H1 (cell line): ENCODE measurements at regions not wholly inside any gene's neighbourhood (a gene's known extent, or its start where the extent isn't known, plus 50 kb on each side); places are given as distances from the start of the nearest gene placed in this dataset.

Source experiments
- JUND ChIP-seq: IDR thresholded peaks from 2 replicates; pipeline ENCODE4 v1.6.1; 2011; ENCODE audit warnings: mild to moderate bottlenecking, improper control_type of control experiment, low read length
- POLR2A ChIP-seq, 2 experiments: IDR thresholded peaks; 1 replicate in 1 of 2; 2 replicates in 1 of 2; pipeline ENCODE4 v1.6.1; 2011; ENCODE audit warnings: low read depth in 2 of 2, low read length in 2 of 2, mild to moderate bottlenecking in 2 of 2; ENCODE audit errors: control extremely low read depth in 1 of 2
- POU5F1 ChIP-seq: IDR thresholded peaks from 2 replicates; pipeline ENCODE4 v1.6.1; 2011; ENCODE audit warnings: low read depth, mild to moderate bottlenecking, low read length, moderate library complexity
- TF ChIP-seq, protein P1 (sequence below): IDR thresholded peaks from 2 replicates; pipeline ENCODE4 v1.6.1; 2011; ENCODE audit warnings: low read length, improper control_type of control experiment
- TF ChIP-seq, protein P2 (sequence below), 3 experiments: IDR thresholded peaks; 1 replicate in 2 of 3; 2 replicates in 1 of 3; pipeline versions ENCODE4 v1.5.1 to v1.6.1; 2011; ENCODE audit warnings: low read length in 3 of 3, mild to moderate bottlenecking in 3 of 3, inconsistent platforms in 2 of 3, low read depth in 1 of 3, moderate library complexity in 1 of 3; ENCODE audit not compliant: insufficient read depth in 1 of 3; ENCODE audit errors: control extremely low read depth in 1 of 3

DNA sequence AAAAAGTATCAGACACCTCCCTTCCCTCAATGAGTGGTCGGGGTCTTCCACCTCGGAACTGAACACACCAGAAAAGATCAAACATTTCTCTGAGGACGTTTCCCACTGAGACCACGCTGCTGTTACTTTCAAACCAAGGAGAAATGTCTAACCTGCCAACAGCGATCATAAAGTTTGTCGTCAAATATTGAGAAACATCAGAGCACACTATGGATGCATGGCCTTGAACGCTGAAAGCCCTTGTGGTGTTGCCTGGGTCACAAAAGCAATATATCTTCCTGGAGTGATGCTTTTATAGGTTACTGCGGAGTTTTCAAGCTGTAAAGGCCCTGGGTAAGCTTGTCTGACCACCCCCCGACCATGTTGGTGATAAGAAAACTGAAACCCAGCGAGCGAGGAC, 70.2 kb upstream of the ID2 start:
- no peak for TF ChIP-seq JUND
- no peak for TF ChIP-seq POLR2A (IDR thresholded peaks at IDR 0.05; ENCODE audit: control extremely low read depth in 1 of 2, low read depth in 2 of 2, low read length in 2 of 2)
- TF ChIP-seq, protein P1, sequence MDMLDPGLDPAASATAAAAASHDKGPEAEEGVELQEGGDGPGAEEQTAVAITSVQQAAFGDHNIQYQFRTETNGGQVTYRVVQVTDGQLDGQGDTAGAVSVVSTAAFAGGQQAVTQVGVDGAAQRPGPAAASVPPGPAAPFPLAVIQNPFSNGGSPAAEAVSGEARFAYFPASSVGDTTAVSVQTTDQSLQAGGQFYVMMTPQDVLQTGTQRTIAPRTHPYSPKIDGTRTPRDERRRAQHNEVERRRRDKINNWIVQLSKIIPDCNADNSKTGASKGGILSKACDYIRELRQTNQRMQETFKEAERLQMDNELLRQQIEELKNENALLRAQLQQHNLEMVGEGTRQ, result no peak
- TF ChIP-seq POU5F1, result no peak
- TF ChIP-seq, protein P2, sequence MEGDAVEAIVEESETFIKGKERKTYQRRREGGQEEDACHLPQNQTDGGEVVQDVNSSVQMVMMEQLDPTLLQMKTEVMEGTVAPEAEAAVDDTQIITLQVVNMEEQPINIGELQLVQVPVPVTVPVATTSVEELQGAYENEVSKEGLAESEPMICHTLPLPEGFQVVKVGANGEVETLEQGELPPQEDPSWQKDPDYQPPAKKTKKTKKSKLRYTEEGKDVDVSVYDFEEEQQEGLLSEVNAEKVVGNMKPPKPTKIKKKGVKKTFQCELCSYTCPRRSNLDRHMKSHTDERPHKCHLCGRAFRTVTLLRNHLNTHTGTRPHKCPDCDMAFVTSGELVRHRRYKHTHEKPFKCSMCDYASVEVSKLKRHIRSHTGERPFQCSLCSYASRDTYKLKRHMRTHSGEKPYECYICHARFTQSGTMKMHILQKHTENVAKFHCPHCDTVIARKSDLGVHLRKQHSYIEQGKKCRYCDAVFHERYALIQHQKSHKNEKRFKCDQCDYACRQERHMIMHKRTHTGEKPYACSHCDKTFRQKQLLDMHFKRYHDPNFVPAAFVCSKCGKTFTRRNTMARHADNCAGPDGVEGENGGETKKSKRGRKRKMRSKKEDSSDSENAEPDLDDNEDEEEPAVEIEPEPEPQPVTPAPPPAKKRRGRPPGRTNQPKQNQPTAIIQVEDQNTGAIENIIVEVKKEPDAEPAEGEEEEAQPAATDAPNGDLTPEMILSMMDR (IDR thresholded peaks at IDR 0.05; ENCODE audit: control extremely low read depth in 1 of 3, insufficient read depth in 1 of 3, low read depth in 1 of 3, low read length in 3 of 3), result no peak
